ENCODE measurements at regions not wholly inside any gene's neighbourhood (a gene's known extent, or its start where the extent isn't known, plus 50 kb on each side); places are given as distances from the start of the nearest gene placed in this dataset.

DNA sequence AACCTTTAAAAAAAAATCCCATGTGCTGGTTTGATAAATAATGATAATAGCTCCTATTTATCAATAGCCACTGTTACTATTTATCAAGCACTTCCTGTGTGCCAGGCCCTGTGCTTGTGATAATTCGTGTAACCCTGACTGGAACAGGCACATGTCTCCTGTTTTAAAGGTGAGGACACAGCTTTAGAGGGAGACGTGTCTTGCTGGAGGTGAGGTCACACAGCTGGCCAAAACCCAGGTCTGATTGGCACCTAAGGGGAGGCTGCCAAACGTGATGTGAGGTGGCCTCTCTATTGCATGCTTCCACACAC is 156.6 kb downstream of the VRK1 start:
- TF ChIP-seq, protein P1, sequence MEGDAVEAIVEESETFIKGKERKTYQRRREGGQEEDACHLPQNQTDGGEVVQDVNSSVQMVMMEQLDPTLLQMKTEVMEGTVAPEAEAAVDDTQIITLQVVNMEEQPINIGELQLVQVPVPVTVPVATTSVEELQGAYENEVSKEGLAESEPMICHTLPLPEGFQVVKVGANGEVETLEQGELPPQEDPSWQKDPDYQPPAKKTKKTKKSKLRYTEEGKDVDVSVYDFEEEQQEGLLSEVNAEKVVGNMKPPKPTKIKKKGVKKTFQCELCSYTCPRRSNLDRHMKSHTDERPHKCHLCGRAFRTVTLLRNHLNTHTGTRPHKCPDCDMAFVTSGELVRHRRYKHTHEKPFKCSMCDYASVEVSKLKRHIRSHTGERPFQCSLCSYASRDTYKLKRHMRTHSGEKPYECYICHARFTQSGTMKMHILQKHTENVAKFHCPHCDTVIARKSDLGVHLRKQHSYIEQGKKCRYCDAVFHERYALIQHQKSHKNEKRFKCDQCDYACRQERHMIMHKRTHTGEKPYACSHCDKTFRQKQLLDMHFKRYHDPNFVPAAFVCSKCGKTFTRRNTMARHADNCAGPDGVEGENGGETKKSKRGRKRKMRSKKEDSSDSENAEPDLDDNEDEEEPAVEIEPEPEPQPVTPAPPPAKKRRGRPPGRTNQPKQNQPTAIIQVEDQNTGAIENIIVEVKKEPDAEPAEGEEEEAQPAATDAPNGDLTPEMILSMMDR (conservative IDR thresholded peaks at IDR 0.05), result no peak
- Mint-ChIP-seq H3K4me1 (no peaks in the 10 kb centered on the region), H3K36me3 (ENCODE audit: low read depth) (peaks cover 2% of the 10 kb centered on the region), H3K9me3 (no peaks in the 10 kb centered on the region), H3K27me3 (ENCODE audit: insufficient read depth) (no peaks in the 10 kb centered on the region), H3K27ac (no peak overlapping the region), H3K4me3 (no peak overlapping the region)
- no peak for DNase-seq
- Histone ChIP-seq H3K27me3 (ENCODE audit: control insufficient read depth, insufficient read depth, low read length, poor library complexity, severe bottlenecking) (no peaks in the 10 kb centered on the region), H3K9ac (ENCODE audit: extremely low read depth, low read length, poor library complexity, severe bottlenecking) (no peak overlapping the region), H3K4me1 (ENCODE audit: control insufficient read depth, insufficient read depth, low read length) (no peaks in the 10 kb centered on the region), H3K27ac (ENCODE audit: low read depth, low read length) (no peak overlapping the region), H3K9me3 (ENCODE audit: control insufficient read depth, low read length) (no peaks in the 10 kb centered on the region), H3K4me3 (ENCODE audit: low read length) (no peak overlapping the region), H3K36me3 (ENCODE audit: control insufficient read depth, insufficient read depth, low read length) (no peaks in the 10 kb centered on the region)
- WGBS, 2 experiments (ENCODE audit: insufficient coverage in 1 of 2, insufficient read length in 1 of 2), result 80 to 95% methylated on average over 3 of the region's 3 CpGs

DNA sequence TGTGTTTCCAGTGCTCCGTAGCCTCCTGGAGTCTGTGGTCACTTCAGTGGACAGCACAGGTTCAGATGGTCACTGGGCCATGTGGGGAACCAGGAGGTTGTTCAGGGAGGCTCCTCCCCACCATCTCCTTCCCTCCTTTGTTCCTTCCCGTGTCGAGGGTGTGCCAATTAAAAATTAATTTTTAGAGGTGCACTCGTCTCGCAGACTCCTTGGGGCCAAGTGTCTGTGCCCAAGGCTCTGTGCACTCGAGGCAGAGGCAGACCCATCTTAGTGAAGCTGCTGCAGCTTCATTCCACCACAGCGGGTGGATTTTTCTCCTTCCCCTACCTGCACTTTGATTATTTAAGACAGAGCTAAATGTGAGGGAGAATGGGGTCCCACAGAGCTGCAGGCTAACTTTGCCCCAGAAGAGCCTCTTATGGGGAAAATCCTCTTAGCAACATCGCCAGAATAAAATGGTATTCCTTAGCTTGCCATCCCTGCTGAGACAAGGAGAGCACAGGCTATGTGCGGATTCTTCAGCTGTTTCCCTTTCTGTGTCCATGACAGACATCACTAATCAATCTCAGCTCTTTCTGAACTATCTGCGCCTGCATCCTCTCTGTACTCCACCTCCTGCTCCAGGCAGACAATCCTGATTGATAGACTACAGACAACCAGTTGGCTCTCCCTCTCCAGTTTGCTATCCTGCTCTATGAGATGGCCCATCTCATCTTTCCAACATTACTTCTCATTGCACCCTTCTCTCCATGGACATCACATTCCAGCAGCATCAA is 159.5 kb downstream of the VRK1 start:
- peaks cover 6% of the 10 kb centered on the region for H3K9me3 Mint-ChIP-seq
- peak; percentile 19 for DNase-seq

DNA sequence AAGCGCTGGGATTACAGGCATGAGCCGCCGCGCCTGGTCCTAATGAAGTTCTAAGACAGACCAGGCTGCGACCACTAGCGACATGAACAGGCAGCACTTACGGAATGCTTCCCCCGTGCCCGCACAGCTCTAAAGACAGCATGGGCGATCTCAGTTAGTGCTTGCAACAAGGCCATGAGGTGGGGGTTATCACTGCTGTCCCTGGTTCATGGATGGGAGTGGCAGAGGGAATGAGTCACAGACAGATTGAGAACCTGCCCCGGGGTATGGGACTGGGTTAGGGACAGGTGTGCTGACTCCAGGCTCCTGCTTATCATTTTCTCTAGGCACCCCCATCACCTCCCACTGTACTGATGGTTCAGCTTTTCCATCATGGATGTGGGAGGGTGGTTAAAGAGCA is 160.9 kb downstream of the VRK1 start:
- WGBS, 2 experiments (ENCODE audit: insufficient coverage in 1 of 2, insufficient read length in 1 of 2), result 94 to 97% methylated on average over 10 to 11 of the region's 11 CpGs
- Histone ChIP-seq H3K36me3 (ENCODE audit: control insufficient read depth, insufficient read depth, low read length) (no peaks in the 10 kb centered on the region), H3K27ac (ENCODE audit: low read depth, low read length) (no peak overlapping the region), H3K4me3 (ENCODE audit: low read length) (no peak overlapping the region), H3K27me3 (ENCODE audit: control insufficient read depth, insufficient read depth, low read length, poor library complexity, severe bottlenecking) (no peaks in the 10 kb centered on the region), H3K9ac (ENCODE audit: extremely low read depth, low read length, poor library complexity, severe bottlenecking) (no peak overlapping the region), H3K4me1 (ENCODE audit: control insufficient read depth, insufficient read depth, low read length) (no peaks in the 10 kb centered on the region), H3K9me3 (ENCODE audit: control insufficient read depth, low read length) (peaks cover 24% of the 10 kb centered on the region)
- no peak for DNase-seq
- Mint-ChIP-seq H3K9me3 (peaks cover 18% of the 10 kb centered on the region), H3K36me3 (ENCODE audit: low read depth) (no peaks in the 10 kb centered on the region), H3K27me3 (ENCODE audit: insufficient read depth) (no peaks in the 10 kb centered on the region), H3K27ac (no peak overlapping the region), H3K4me1 (no peaks in the 10 kb centered on the region), H3K4me3 (no peak overlapping the region)
- TF ChIP-seq, protein P1 (conservative IDR thresholded peaks at IDR 0.05), result no peak

More for the DNA sequence above, 159.5 kb downstream of the VRK1 start:
- H3K4me3 Mint-ChIP-seq, result no peak overlapping the region
- H3K4me1 Mint-ChIP-seq, result no peaks in the 10 kb centered on the region
- H3K36me3 Mint-ChIP-seq (ENCODE audit: low read depth), result peaks cover 2% of the 10 kb centered on the region
- WGBS, 2 experiments (ENCODE audit: insufficient coverage in 1 of 2, insufficient read length in 1 of 2), result 91 to 96% methylated on average over 8 to 10 of the region's 10 CpGs
- TF ChIP-seq, protein P1 (conservative IDR thresholded peaks at IDR 0.05), result no peak
- H3K4me3 ChIP-seq (ENCODE audit: low read length), result no peak overlapping the region
- peaks cover 10% of the 10 kb centered on the region for H3K9me3 ChIP-seq (ENCODE audit: control insufficient read depth, low read length)
- no peaks in the 10 kb centered on the region for H3K4me1 ChIP-seq (ENCODE audit: control insufficient read depth, insufficient read depth, low read length)
- H3K27ac Mint-ChIP-seq, result no peak overlapping the region
- no peaks in the 10 kb centered on the region for H3K36me3 ChIP-seq (ENCODE audit: control insufficient read depth, insufficient read depth, low read length)
- no peaks in the 10 kb centered on the region for H3K27me3 Mint-ChIP-seq (ENCODE audit: insufficient read depth)
- H3K27me3 ChIP-seq (ENCODE audit: control insufficient read depth, insufficient read depth, low read length, poor library complexity, severe bottlenecking), result no peaks in the 10 kb centered on the region
- H3K9ac ChIP-seq (ENCODE audit: extremely low read depth, low read length, poor library complexity, severe bottlenecking), result no peak overlapping the region
- no peak overlapping the region for H3K27ac ChIP-seq (ENCODE audit: low read depth, low read length)

All from endodermal cell (in vitro differentiated cells).